DOHH2 (cell line): ENCODE measurements at regions not wholly inside any gene's neighbourhood (a gene's known extent, or its start where the extent isn't known, plus 50 kb on each side); places are given as distances from the start of the nearest gene placed in this dataset.

ENCODE experiments used
- H3F3A ChIP-seq: fragments of 200-600 bp; sonication (generic), shearing (Covaris generic); 2 replicates; pipeline ENCODE4 v1.6.0; 2016; ENCODE audit warnings: antibody characterized with exemption, mild to moderate bottlenecking; ENCODE audit not compliant: control insufficient read depth, insufficient read depth
- H3K27ac ChIP-seq: fragments of 200-600 bp; sonication (generic); 2 replicates; pipeline ENCODE4 v1.5.1; 2014; ENCODE audit warnings: low read depth, mild to moderate bottlenecking, low read length, moderate library complexity
- H3K27me3 ChIP-seq: fragments of 200-600 bp; sonication (generic); 2 replicates; pipeline ENCODE4 v1.6.1; 2014; ENCODE audit warnings: mild to moderate bottlenecking, low read length, mixed read lengths; ENCODE audit not compliant: control insufficient read depth
- H3K36me3 ChIP-seq: fragments of 200-600 bp; sonication (generic); 2 replicates; pipeline ENCODE4 v1.6.1; 2014; ENCODE audit warnings: mild to moderate bottlenecking, low read length, moderate library complexity, mixed read lengths; ENCODE audit not compliant: control insufficient read depth
- H3K4me1 ChIP-seq: fragments of 200-600 bp; sonication (generic); 2 replicates; pipeline ENCODE4 v1.6.1; 2014; ENCODE audit warnings: mild to moderate bottlenecking, low read length, mixed read lengths; ENCODE audit not compliant: control insufficient read depth
- H3K4me2 ChIP-seq: fragments of 200-600 bp; sonication (generic); 2 replicates; pipeline ENCODE4 v1.6.0; 2014; ENCODE audit warnings: mild to moderate bottlenecking, low read length, moderate library complexity
- H3K4me3 ChIP-seq: fragments of 200-600 bp; sonication (generic); 2 replicates; pipeline ENCODE4 v1.5.1; 2014; ENCODE audit warnings: mild to moderate bottlenecking, low read length, mixed read lengths
- H3K79me2 ChIP-seq: fragments of 200-600 bp; sonication (generic); 2 replicates; pipeline ENCODE4 v1.6.1; 2014; ENCODE audit warnings: mild to moderate bottlenecking, low read length, mixed read lengths; ENCODE audit not compliant: control insufficient read depth
- H3K9me2 ChIP-seq: fragments of 200-600 bp; sonication (generic); replicated peaks from 2 replicates; pipeline ENCODE4 v1.6.1; 2014; ENCODE audit warnings: mild to moderate bottlenecking, low read length, mixed read lengths; ENCODE audit not compliant: control insufficient read depth
- H3K9me3 ChIP-seq: fragments of 200-600 bp; sonication (generic); 2 replicates; pipeline ENCODE4 v1.6.1; 2014; ENCODE audit warnings: antibody characterized with exemption, low read length, mixed read lengths; ENCODE audit not compliant: control insufficient read depth, insufficient read depth
- H4K20me1 ChIP-seq: fragments of 200-600 bp; sonication (generic); 2 replicates; pipeline ENCODE4 v1.6.0; 2014; ENCODE audit warnings: low read depth, mild to moderate bottlenecking, antibody characterized with exemption, low read length, moderate library complexity; ENCODE audit not compliant: control insufficient read depth, insufficient read depth
- EZH2phosphoT487 ChIP-seq: fragments of 200-600 bp; sonication (generic); IDR thresholded peaks from 2 replicates; pipeline ENCODE4 v1.6.1; 2017; ENCODE audit warnings: borderline replicate concordance, mild to moderate bottlenecking, antibody characterized with exemption, low read length, moderate library complexity, mixed read lengths
- TF ChIP-seq, protein P1 (sequence below): fragments of 200-600 bp; sonication (generic); IDR thresholded peaks from one replicate; pipeline ENCODE4 v1.5.1; 2014; ENCODE audit warnings: antibody characterized with exemption, mild to moderate bottlenecking, low read depth, low read length; ENCODE audit not compliant: poor library complexity, severe bottlenecking

DNA sequence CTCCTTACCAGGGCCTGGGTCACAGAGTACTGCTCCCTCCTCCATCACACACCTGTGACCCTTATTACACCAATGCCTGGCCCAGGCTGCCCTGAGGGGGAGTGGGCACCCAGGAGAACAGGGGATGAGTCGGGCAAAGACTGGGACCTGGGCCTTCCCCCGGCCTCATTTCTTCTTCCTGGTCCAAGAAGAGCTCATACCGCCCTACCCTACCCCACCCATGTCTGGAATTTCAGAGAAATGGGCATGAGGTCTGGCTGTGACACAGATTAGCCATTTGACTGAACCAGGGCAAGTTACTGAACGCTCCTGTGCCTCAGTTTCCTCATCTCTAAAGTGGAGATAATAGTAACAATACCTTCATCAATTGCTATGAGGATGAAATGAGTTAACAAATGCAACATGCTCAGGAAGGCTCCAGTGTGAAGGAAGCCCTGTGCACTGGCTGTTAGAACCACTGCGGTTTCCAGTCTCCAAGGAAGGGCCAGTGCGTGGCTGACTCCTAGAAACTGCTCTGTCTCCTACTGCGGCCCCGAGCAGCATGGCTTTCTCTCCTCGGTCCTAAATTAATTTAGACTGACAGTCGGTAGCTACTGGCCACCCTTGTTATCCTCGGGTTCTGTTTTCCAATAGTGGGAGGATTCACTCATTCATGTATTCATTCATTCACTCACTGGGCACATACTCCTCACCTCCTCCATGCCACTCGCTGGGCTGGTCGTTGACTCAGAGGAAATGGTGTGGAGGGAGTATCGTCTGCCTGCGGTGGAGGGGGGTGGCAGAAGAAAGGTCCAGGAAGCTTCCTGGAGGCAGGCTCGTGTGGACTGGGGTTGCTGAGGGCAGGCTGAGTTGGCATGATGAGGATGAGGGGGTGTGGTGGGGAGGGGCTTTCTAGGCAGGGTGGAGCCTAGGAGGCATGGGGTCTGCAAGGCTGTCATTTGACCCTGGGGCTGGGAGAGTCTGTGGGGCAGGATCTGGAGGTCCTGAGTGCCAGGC is 175.6 kb downstream of the GLI2 start:
- no peak overlapping the region for H3K4me2 ChIP-seq

DNA sequence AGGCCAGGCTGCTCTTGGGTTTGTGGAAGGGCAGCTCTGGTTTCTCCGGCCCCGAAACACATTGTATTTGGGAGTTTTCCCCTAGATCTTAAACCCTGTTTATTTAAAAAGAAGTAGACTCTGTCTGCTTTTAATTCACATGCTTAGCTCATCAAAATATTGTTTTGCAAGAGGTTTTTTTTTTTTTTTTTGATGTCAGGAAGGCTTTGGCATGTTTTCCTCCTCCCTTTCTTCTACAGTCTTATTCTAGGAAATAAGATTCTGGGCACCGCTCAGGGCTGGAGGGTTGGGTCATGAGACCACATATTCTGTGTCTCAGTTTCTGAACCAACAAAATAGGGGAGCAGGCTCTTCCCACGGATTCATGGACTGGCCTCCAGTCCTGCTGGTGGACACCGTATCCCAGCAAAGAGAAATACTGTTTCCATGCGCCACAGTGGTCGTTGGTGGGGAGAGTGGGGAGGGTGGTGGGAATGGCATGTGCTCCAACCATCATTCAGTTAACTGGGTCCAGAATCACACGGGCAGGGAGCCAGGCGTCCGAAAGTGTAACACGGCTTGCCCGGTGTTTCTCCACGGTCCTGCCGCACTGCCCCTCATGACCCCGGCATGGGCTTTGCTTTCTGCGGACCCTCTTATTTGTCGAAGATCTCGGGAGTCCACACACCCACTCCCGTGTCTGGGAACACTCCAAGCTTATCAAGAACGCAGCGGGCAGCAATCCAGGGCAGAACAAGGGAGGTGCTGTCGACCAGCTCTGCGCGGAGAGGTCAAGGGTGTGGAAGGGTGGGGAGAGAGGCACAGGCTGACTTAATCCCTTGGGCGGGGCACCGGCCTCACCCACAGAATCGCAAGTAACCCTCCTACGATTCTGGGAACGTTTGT is 176.7 kb downstream of the GLI2 start:
- H4K20me1 ChIP-seq, result no peaks in the 10 kb centered on the region
- H3K4me1 ChIP-seq, result no peaks in the 10 kb centered on the region

More for the DNA sequence above, 175.6 kb downstream of the GLI2 start:
- no peaks in the 10 kb centered on the region for H3K27me3 ChIP-seq
- no peaks in the 10 kb centered on the region for H3K4me1 ChIP-seq
- H3F3A ChIP-seq, result no peaks in the 10 kb centered on the region
- no peaks in the 10 kb centered on the region for H3K79me2 ChIP-seq
- H4K20me1 ChIP-seq, result no peaks in the 10 kb centered on the region
- no peaks in the 10 kb centered on the region for H3K9me3 ChIP-seq
- TF ChIP-seq, protein P1, sequence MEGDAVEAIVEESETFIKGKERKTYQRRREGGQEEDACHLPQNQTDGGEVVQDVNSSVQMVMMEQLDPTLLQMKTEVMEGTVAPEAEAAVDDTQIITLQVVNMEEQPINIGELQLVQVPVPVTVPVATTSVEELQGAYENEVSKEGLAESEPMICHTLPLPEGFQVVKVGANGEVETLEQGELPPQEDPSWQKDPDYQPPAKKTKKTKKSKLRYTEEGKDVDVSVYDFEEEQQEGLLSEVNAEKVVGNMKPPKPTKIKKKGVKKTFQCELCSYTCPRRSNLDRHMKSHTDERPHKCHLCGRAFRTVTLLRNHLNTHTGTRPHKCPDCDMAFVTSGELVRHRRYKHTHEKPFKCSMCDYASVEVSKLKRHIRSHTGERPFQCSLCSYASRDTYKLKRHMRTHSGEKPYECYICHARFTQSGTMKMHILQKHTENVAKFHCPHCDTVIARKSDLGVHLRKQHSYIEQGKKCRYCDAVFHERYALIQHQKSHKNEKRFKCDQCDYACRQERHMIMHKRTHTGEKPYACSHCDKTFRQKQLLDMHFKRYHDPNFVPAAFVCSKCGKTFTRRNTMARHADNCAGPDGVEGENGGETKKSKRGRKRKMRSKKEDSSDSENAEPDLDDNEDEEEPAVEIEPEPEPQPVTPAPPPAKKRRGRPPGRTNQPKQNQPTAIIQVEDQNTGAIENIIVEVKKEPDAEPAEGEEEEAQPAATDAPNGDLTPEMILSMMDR, result no peak
- TF ChIP-seq EZH2phosphoT487, result no peak
- no peaks in the 10 kb centered on the region for H3K36me3 ChIP-seq
- H3K4me3 ChIP-seq, result no peak overlapping the region
- no peaks in the 10 kb centered on the region for H3K9me2 ChIP-seq
- H3K27ac ChIP-seq, result no peak overlapping the region

DNA sequence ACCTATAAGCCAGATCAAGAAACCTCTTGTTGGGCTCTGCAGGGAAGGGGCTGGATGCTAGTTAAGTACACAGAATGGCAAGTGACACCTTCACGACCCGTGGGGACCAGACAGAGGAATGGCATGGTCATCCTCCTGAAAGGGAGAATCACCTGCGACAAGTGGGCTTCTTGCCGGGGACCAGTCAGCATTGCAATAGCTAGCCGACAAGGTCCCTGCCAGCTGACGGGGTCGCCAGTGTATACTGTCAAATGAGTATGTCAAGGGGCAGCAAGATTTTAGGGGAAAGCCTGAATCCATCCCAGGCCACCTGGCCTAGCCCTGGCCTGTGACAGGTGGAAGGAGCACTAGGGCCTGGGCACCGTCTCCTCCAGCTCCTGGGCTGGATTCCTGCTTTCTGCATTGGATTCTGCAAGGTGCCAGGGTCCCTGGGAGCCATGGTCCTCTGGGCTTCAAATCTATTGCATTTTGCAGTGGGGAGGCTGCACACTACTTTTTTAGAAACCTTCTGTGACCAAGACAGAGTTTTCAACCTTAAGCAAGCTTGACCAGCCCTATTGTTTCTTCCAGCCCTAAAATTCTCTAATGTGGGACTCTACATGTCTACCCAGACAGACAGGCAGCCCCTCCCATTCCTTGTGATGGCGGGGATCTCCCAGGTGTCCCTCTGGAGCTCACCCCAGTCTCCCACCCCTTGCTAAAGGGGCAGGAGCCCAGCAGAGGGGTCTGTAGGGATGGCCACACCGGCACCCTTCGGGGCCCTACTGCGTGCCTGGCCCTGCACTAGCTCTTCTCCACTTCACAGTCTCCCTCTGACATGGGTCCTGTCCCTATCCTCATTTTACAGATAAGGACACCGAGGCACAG is 178.5 kb downstream of the GLI2 start:
- Histone ChIP-seq H3K79me2 (no peaks in the 10 kb centered on the region), H3K27ac (no peak overlapping the region), H3K9me2 (no peaks in the 10 kb centered on the region), H3K4me3 (no peak overlapping the region), H3K27me3 (no peaks in the 10 kb centered on the region), H3K4me1 (no peaks in the 10 kb centered on the region), H4K20me1 (no peaks in the 10 kb centered on the region), H3K36me3 (no peaks in the 10 kb centered on the region), H3K9me3 (no peaks in the 10 kb centered on the region), H3K4me2 (no peak overlapping the region), H3F3A (no peaks in the 10 kb centered on the region)
- TF ChIP-seq EZH2phosphoT487, result no peak
- TF ChIP-seq, protein P1, result no peak

More for the DNA sequence above, 176.7 kb downstream of the GLI2 start:
- H3F3A ChIP-seq, result no peaks in the 10 kb centered on the region
- no peak overlapping the region for H3K4me2 ChIP-seq
- no peaks in the 10 kb centered on the region for H3K36me3 ChIP-seq
- no peaks in the 10 kb centered on the region for H3K79me2 ChIP-seq
- H3K27me3 ChIP-seq, result no peaks in the 10 kb centered on the region
- no peaks in the 10 kb centered on the region for H3K9me2 ChIP-seq
- H3K9me3 ChIP-seq, result no peaks in the 10 kb centered on the region
- no peak for TF ChIP-seq EZH2phosphoT487
- TF ChIP-seq, protein P1, result no peak
- no peak overlapping the region for H3K27ac ChIP-seq
- H3K4me3 ChIP-seq, result no peak overlapping the region
